ENCODE measurements at regions not wholly inside any gene's neighbourhood (a gene's known extent, or its start where the extent isn't known, plus 50 kb on each side); places are given as distances from the start of the nearest gene placed in this dataset.

GRCh38 chr9:13646500-13647021, 367.1 kb upstream of the MPDZ start:
- Histone ChIP-seq H3K36me3 (ENCODE audit: insufficient read depth, low read length) (no peaks in the 10 kb centered on the region), H3K27me3 (ENCODE audit: insufficient read depth, low read length) (no peaks in the 10 kb centered on the region), H2AFZ (ENCODE audit: low read length) (no peak overlapping the region), H3K9me3 (ENCODE audit: low read depth, low read length) (peaks cover 3% of the 10 kb centered on the region), H3K4me3 (ENCODE audit: insufficient read depth, low read length) (no peak overlapping the region), H3K27ac (ENCODE audit: low read depth, low read length) (no peak overlapping the region), H3K4me1 (ENCODE audit: insufficient read depth, low read length) (no peaks in the 10 kb centered on the region), H3K79me2 (ENCODE audit: insufficient read depth, low read length) (no peaks in the 10 kb centered on the region), H3K4me2 (ENCODE audit: insufficient read depth, low read length) (no peak overlapping the region), H4K20me1 (ENCODE audit: insufficient read depth, low read length) (no peaks in the 10 kb centered on the region)
- no peak for DNase-seq (ENCODE audit: insufficient read length, low spot score, missing footprints)
- TF ChIP-seq, protein P1, sequence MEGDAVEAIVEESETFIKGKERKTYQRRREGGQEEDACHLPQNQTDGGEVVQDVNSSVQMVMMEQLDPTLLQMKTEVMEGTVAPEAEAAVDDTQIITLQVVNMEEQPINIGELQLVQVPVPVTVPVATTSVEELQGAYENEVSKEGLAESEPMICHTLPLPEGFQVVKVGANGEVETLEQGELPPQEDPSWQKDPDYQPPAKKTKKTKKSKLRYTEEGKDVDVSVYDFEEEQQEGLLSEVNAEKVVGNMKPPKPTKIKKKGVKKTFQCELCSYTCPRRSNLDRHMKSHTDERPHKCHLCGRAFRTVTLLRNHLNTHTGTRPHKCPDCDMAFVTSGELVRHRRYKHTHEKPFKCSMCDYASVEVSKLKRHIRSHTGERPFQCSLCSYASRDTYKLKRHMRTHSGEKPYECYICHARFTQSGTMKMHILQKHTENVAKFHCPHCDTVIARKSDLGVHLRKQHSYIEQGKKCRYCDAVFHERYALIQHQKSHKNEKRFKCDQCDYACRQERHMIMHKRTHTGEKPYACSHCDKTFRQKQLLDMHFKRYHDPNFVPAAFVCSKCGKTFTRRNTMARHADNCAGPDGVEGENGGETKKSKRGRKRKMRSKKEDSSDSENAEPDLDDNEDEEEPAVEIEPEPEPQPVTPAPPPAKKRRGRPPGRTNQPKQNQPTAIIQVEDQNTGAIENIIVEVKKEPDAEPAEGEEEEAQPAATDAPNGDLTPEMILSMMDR (IDR thresholded peaks at IDR 0.05; ENCODE audit: extremely low read depth, low read depth, low read length) = no peak

DNA sequence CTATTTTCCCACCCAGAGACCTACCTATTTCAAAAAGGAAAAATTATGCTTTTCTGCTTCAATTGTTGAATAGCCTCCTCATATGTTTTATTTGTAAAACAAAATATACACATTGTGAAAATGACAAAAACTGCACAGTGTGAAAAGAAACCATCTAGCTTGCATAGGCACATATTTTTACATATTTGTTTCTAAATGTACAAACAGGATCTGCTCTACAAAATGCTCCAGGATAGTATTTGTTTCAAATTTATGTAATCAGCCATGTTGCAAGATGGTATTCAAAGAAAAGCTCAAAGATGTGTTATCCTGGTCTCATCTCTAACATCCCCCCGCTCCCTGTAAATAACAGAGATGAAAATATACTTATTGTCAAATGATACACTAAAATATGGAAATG, 366.1 kb upstream of the MPDZ start:
- no peaks in the 10 kb centered on the region for H3K27me3 ChIP-seq (ENCODE audit: insufficient read depth, low read length)
- no peak overlapping the region for H3K4me2 ChIP-seq (ENCODE audit: insufficient read depth, low read length)
- H4K20me1 ChIP-seq (ENCODE audit: insufficient read depth, low read length) = no peaks in the 10 kb centered on the region
- H2AFZ ChIP-seq (ENCODE audit: low read length) = no peak overlapping the region
- DNase-seq (ENCODE audit: insufficient read length, low spot score, missing footprints) = no peak
- H3K79me2 ChIP-seq (ENCODE audit: insufficient read depth, low read length) = no peaks in the 10 kb centered on the region
- H3K4me3 ChIP-seq (ENCODE audit: insufficient read depth, low read length) = no peak overlapping the region
- H3K4me1 ChIP-seq (ENCODE audit: insufficient read depth, low read length) = no peaks in the 10 kb centered on the region
- peaks cover 3% of the 10 kb centered on the region for H3K9me3 ChIP-seq (ENCODE audit: low read depth, low read length)
- H3K36me3 ChIP-seq (ENCODE audit: insufficient read depth, low read length) = no peaks in the 10 kb centered on the region
- TF ChIP-seq, protein P1 (IDR thresholded peaks at IDR 0.05; ENCODE audit: extremely low read depth, low read depth, low read length) = no peak
- H3K27ac ChIP-seq (ENCODE audit: low read depth, low read length) = no peak overlapping the region

- H3K4me3 ChIP-seq (ENCODE audit: insufficient read depth, low read length) = no peak overlapping the region
Observed at GRCh38 chr9:13644675-13645074, 365.2 kb upstream of the MPDZ start.

GRCh38 chr9:13642646-13643045, 363.2 kb upstream of the MPDZ start:
- H3K79me2 ChIP-seq (ENCODE audit: insufficient read depth, low read length) = no peaks in the 10 kb centered on the region
- no peaks in the 10 kb centered on the region for H4K20me1 ChIP-seq (ENCODE audit: insufficient read depth, low read length)
- no peak for DNase-seq (ENCODE audit: insufficient read length, low spot score, missing footprints)
- TF ChIP-seq, protein P1 (IDR thresholded peaks at IDR 0.05; ENCODE audit: extremely low read depth, low read depth, low read length) = no peak
- H3K4me2 ChIP-seq (ENCODE audit: insufficient read depth, low read length) = no peak overlapping the region
- H3K4me1 ChIP-seq (ENCODE audit: insufficient read depth, low read length) = no peaks in the 10 kb centered on the region
- no peak overlapping the region for H3K27ac ChIP-seq (ENCODE audit: low read depth, low read length)
- H3K9me3 ChIP-seq (ENCODE audit: low read depth, low read length) = no peaks in the 10 kb centered on the region
- no peak overlapping the region for H2AFZ ChIP-seq (ENCODE audit: low read length)
- no peaks in the 10 kb centered on the region for H3K36me3 ChIP-seq (ENCODE audit: insufficient read depth, low read length)
- no peaks in the 10 kb centered on the region for H3K27me3 ChIP-seq (ENCODE audit: insufficient read depth, low read length)
- no peak overlapping the region for H3K4me3 ChIP-seq (ENCODE audit: insufficient read depth, low read length)

More at GRCh38 chr9:13644675-13645074, 365.2 kb upstream of the MPDZ start:
- TF ChIP-seq, protein P1 (IDR thresholded peaks at IDR 0.05; ENCODE audit: extremely low read depth, low read depth, low read length) = no peak
- DNase-seq (ENCODE audit: insufficient read length, low spot score, missing footprints) = no peak
- H3K4me2 ChIP-seq (ENCODE audit: insufficient read depth, low read length) = no peak overlapping the region
- no peak overlapping the region for H3K27ac ChIP-seq (ENCODE audit: low read depth, low read length)
- H3K27me3 ChIP-seq (ENCODE audit: insufficient read depth, low read length) = no peaks in the 10 kb centered on the region
- peaks cover 3% of the 10 kb centered on the region for H3K9me3 ChIP-seq (ENCODE audit: low read depth, low read length)
- no peak overlapping the region for H2AFZ ChIP-seq (ENCODE audit: low read length)
- no peaks in the 10 kb centered on the region for H3K79me2 ChIP-seq (ENCODE audit: insufficient read depth, low read length)
- H3K4me1 ChIP-seq (ENCODE audit: insufficient read depth, low read length) = no peaks in the 10 kb centered on the region
- H3K36me3 ChIP-seq (ENCODE audit: insufficient read depth, low read length) = no peaks in the 10 kb centered on the region
- H4K20me1 ChIP-seq (ENCODE audit: insufficient read depth, low read length) = no peaks in the 10 kb centered on the region

Data from osteoblast (primary cell).